LNCaP clone FGC (cell line): ENCODE measurements at regions not wholly inside any gene's neighbourhood (a gene's known extent, or its start where the extent isn't known, plus 50 kb on each side); places are given as distances from the start of the nearest gene placed in this dataset.

Experiments used
- DNase-seq: peaks from one replicate; pipeline ENCODE4 v3.0.0-alpha.2; 2011; ENCODE audit warnings: low read depth
- H3K4me3 ChIP-seq: 2 replicates; pipeline ENCODE4 v1.5.1; 2011; ENCODE audit warnings: mild to moderate bottlenecking, low read depth, low read length, control low read depth
- TF ChIP-seq, protein P1 (sequence below): IDR thresholded peaks from 2 replicates; pipeline ENCODE4 v1.5.1; 2012; ENCODE audit warnings: mild to moderate bottlenecking; ENCODE audit not compliant: control insufficient read depth, insufficient read depth; ENCODE audit errors: extremely low read depth

DNA sequence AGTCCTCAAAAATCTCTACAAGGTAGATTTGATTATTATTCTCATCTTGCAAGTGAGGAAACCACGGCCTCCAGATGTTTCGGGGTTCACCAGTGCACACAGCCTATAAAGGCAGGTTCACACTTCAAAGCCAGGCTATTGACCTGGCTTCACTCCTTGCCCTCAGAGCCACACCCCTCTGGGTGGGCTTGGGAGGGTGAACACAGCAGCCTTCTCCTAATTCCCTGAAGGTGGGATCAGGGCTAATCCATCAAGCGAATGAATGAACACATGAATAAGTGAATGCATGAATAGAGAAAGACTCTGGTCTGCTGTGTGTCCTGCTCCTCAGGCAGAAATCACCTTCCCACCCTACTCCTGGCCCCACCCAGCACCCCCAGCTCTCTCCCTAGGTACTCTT, 139.0 kb downstream of the CYLD start:
- H3K4me3 ChIP-seq, result no peak overlapping the region
- no peak for DNase-seq
- TF ChIP-seq, protein P1, sequence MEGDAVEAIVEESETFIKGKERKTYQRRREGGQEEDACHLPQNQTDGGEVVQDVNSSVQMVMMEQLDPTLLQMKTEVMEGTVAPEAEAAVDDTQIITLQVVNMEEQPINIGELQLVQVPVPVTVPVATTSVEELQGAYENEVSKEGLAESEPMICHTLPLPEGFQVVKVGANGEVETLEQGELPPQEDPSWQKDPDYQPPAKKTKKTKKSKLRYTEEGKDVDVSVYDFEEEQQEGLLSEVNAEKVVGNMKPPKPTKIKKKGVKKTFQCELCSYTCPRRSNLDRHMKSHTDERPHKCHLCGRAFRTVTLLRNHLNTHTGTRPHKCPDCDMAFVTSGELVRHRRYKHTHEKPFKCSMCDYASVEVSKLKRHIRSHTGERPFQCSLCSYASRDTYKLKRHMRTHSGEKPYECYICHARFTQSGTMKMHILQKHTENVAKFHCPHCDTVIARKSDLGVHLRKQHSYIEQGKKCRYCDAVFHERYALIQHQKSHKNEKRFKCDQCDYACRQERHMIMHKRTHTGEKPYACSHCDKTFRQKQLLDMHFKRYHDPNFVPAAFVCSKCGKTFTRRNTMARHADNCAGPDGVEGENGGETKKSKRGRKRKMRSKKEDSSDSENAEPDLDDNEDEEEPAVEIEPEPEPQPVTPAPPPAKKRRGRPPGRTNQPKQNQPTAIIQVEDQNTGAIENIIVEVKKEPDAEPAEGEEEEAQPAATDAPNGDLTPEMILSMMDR, result no peak

DNA sequence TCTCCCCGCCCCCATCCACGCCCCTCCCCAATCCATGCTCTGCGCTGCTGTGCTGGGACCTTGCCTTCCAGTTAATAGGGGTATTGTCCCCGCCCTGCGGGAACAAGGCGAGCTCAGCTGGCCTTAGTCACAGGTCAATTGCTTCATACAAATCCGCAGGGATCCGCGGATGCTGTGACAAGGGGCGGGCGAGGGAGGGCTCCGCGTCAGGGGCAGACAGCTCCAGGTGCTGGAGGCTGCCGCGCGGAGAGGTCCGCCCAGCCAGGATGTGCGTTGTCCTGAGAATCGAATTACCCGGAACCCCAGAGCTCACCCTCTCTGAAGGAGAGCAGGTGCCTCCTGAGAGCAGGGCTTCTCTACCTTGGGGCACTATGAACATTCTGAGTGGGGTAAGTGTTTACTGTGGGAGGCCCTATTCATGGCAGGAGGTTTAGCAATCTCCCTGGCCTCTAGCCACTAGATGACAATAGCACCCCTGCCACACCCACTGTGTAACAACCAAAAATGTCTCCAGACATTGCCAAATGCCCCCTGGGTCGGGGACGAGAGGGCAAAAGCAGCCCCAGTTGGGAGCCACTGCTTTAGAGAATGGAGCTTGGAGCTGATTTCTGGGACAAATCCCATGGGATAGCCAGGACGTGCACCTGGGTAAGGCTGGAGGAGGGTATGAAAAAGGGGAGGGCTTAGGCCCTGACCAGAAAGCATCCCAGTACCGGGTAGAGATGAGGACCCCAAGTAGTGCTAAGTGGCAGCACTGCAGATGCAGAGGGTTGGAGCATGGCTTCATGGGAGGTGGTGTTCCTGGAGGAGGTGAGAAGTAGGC, 138.2 kb downstream of the CYLD start:
- TF ChIP-seq, protein P1, result no peak
- no peak for DNase-seq
- H3K4me3 ChIP-seq, result no peak overlapping the region

DNA sequence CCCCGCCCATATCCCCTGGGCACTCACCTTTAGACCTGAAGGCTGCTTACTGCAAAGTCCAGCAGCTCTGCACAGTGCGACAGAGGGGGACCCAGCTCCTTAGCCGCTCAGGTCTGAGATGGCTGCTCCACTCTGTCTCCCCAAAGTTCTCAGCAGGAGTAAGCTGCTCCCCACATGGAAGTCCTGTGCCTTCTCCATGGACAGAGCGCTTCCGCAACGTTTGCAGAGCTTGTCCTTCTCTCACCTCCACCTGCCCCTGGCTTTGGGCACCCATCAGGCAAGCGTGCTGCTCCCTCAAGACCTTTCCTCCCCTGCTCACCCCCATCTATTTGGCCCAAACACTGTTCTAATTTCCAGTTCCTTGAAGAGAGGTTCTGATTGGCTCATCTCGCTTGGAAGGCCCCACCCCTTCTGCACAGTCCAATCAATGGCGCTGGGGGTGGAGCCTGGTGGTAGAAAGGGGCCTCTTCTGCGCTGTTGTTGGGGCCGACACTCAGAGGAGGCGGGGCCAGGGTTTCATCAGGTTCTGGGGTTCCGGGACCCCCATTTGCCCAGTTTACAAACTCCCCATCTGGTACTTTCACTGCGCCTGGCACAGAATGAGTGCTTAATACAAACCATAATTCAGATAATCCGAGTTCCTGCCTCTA, 137.2 kb downstream of the CYLD start:
- no peak for DNase-seq
- H3K4me3 ChIP-seq, result no peak overlapping the region
- TF ChIP-seq, protein P1, result no peak

DNA sequence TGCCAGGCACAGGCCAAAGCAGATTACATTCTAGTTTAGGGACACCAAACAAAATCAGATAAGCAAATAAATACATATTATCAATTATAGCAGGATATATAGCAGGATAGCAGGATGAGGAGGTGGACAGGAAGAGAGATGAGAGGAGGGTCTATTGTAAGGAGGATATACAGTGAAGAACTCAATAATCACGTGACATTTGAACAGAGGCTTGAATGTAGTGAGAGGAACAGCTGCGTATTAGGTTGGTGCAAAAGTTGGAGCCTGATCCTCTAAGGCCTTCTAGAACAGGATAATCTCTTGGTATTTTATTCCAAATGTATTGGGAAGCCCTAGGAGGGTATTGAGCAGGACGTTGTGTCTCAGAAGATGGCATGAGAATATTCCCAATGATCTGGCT, 136.7 kb downstream of the CYLD start:
- TF ChIP-seq, protein P1, result no peak
- H3K4me3 ChIP-seq, result no peak overlapping the region
- DNase-seq, result no peak

DNA sequence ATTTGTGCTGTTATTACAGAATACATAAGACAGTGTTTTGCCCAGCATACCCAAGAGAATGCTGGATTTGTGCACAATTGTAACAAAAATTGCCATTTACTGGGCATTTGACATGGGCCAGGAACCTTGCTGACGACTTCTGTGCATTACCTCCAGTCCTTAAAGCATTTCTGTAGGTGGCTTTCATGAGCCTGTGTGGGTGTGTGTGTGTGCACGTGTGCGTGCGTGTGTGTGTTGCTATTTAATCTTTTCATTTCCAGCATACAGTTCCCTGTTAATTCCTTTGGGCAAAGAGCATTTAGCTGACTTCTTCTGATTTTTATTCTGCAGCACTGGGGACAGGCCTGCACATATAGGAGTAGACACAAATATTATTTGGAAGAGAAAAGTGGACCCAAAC, 134.4 kb downstream of the CYLD start:
- no peak for DNase-seq
- H3K4me3 ChIP-seq, result no peak overlapping the region
- TF ChIP-seq, protein P1, result no peak

DNA sequence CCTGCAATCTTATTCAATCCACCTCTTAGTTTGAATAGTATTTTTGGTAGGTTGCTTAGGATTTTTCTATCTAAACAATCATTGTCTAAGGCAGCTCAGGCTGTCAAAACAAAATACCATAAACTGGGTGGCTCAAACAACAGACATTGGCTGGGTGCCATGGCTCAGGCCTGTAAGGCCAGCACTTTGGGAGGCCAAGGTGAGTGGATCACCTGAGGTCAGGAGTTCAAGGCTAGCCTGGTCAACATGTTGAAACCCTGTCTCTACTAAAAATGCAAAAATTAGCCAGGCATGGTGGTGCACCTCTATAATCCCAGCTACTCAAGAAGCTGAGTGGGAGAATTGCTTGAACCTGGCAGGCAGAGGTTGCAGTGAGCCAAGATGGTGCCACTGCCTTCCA, 126.7 kb downstream of the CYLD start:
- no peak overlapping the region for H3K4me3 ChIP-seq
- DNase-seq, result no peak
- TF ChIP-seq, protein P1, result no peak

DNA sequence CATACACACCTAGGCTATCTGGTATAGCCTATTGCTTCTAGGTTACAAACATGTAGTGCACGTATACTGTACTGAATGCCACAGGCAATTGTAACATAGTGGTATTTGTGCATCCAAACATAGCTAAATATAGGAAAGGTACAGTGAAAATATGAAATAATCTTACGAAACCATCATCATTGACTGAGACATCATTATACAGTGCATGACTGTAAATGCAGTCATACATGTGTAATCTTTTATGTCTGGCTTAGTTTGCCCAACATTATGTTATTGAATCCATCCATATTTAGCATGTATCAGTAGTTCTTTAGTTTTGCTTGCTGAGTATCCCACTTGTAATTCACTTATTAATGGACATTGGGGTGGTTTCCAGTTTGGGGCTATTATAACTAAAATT, 124.9 kb downstream of the CYLD start:
- TF ChIP-seq, protein P1, result no peak
- no peak for DNase-seq

More for the DNA sequence above, 124.9 kb downstream of the CYLD start:
- no peak overlapping the region for H3K4me3 ChIP-seq
